Activated B cell treated with CpG ODN at 0.5 μM for 24 hours (primary cell): ENCODE measurements at regions not wholly inside any gene's neighbourhood (a gene's known extent, or its start where the extent isn't known, plus 50 kb on each side); places are given as distances from the start of the nearest gene placed in this dataset.
A peak's percentile ranks its signal among the peaks of the same experiment; 100 is the strongest.

Experiments used
- ATAC-seq: fragments of 200-7000 bp; cut with Tn5 transposase; one replicate; pipeline ENCODE4 v1.10.0; 2021; ENCODE audit warnings: low read depth, mild to moderate bottlenecking, moderate library complexity
- CTCF ChIA-PET: fragments of 350-600 bp; sonication (Branson Sonifier 250); formaldehyde crosslinking; loops from one replicate; lab custom pipeline; 2021; ENCODE audit warnings: antibody characterized with exemption; lab: Charles Lee
- POLR2A ChIA-PET: fragments of 350-600 bp; sonication (Branson Sonifier 250); formaldehyde crosslinking; loops from one replicate; lab custom pipeline; 2021; ENCODE audit warnings: antibody characterized with exemption; lab: Charles Lee
- DNase-seq: peaks from one replicate; pipeline ENCODE4 v3.0.0; 2022
- H3K27ac Mint-ChIP-seq: one replicate; pipeline ENCODE4 v1.8.0; 2020; ENCODE audit warnings: mixed read lengths
- H3K27me3 Mint-ChIP-seq: one replicate; pipeline ENCODE4 v1.8.0; 2021; ENCODE audit warnings: mixed read lengths
- H3K36me3 Mint-ChIP-seq: one replicate; pipeline ENCODE4 v1.8.0; 2021; ENCODE audit warnings: low read depth, mixed read lengths
- H3K4me1 Mint-ChIP-seq: one replicate; pipeline ENCODE4 v1.8.0; 2021; ENCODE audit warnings: mixed read lengths
- H3K4me3 Mint-ChIP-seq: one replicate; pipeline ENCODE4 v1.8.0; 2020; ENCODE audit warnings: mild to moderate bottlenecking, mixed read lengths
- H3K9me3 Mint-ChIP-seq: one replicate; pipeline ENCODE4 v1.8.0; 2020; ENCODE audit warnings: mixed read lengths
- intact Hi-C: fragments of 100-400 bp; cut with micrococcal nuclease; formaldehyde crosslinking; loops from one replicate; pipeline ENCODE4 v1.15.1; 2024
- TF ChIP-seq, protein P1 (sequence below): fragments of 200-600 bp; IDR thresholded peaks from one replicate; pipeline ENCODE4 v1.8.0; 2022; ENCODE audit warnings: antibody characterized with exemption, mild to moderate bottlenecking

DNA sequence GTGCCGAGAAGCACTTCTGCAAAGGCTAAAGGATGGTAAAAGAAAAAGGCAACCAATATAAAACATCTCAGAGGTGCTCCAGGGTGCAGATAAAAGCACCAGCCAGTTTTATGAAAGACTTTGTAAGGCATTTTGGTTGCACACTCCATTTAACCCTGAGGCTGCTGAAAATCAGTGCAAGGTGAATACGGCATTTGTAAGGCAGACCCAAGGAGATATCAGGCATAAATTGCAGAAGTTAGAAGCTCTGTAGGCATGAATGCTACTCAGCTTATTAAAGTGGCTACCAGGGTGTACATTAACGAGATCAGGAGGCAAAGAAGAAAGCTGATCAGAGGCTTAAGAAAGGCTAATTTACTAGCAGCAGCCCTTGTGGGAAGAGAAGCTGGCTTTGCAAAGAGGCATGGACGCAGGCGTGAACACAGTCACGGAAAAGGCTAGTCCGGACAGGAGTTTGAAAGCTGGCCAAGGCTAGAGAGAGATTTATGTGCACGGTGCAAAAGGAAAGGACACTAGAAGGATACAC lies 99.6 kb downstream of the ZNF429 start:
- ChIA-PET CTCF (no interaction called here), POLR2A (interaction anchor here (1.4 to 1.6 kb wide), 2 partner anchors 36 to 100 kb away, joined by 6 to 8 read pairs; partner anchors contain the start of gene ZNF429)
- TF ChIP-seq, protein P1, sequence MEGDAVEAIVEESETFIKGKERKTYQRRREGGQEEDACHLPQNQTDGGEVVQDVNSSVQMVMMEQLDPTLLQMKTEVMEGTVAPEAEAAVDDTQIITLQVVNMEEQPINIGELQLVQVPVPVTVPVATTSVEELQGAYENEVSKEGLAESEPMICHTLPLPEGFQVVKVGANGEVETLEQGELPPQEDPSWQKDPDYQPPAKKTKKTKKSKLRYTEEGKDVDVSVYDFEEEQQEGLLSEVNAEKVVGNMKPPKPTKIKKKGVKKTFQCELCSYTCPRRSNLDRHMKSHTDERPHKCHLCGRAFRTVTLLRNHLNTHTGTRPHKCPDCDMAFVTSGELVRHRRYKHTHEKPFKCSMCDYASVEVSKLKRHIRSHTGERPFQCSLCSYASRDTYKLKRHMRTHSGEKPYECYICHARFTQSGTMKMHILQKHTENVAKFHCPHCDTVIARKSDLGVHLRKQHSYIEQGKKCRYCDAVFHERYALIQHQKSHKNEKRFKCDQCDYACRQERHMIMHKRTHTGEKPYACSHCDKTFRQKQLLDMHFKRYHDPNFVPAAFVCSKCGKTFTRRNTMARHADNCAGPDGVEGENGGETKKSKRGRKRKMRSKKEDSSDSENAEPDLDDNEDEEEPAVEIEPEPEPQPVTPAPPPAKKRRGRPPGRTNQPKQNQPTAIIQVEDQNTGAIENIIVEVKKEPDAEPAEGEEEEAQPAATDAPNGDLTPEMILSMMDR, result no peak
- H3K27ac Mint-ChIP-seq, result peak overlapping the region; percentile 86
- peaks cover 4% of the 10 kb centered on the region for H3K36me3 Mint-ChIP-seq
- H3K4me3 Mint-ChIP-seq, result peak overlapping the region; percentile 91
- H3K4me1 Mint-ChIP-seq, result peaks cover 20% of the 10 kb centered on the region
- no peaks in the 10 kb centered on the region for H3K27me3 Mint-ChIP-seq
- H3K9me3 Mint-ChIP-seq, result no peaks in the 10 kb centered on the region
- no peak for ATAC-seq
- intact Hi-C loops, result no loop called here
- no peak for DNase-seq
